ENCODE measurements at regions not wholly inside any gene's neighbourhood (a gene's known extent, or its start where the extent isn't known, plus 50 kb on each side); places are given as distances from the start of the nearest gene placed in this dataset.
A peak's percentile ranks its signal among the peaks of the same experiment; 100 is the strongest.
"Not testable (repeated sequence)": the region's sequence is repeated elsewhere in the genome, so short reads cannot be mapped to it uniquely, and the experiment has no call there.

DNA sequence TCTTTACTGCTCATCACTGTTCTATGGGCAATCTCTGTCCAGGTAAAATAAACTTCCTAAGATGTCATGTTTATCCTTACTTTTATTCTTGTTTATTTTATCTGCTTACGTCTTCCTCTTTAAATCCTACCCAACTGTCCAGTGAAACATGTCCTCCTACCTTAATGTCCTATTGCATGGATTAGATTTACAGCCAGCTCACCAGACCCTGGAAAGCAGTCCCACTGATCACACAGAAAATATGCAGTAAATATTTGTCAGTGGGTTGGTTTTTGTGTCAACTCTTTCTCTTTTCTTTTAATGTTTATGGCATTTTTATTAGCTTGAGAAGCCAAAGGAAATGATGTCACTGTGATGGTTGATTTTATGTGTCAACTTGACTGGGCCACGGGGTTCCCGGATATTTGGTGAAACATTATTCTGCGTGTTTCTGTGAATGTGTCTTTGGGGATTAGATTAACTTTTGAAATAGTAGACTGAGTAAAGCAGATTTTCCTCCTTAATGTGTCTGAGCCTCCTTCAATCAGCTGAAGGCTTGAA is 258.3 kb downstream of the SRGAP2C start:
- no peak for DNase-seq (ENCODE audit: low read depth in 2 of 2)

DNA sequence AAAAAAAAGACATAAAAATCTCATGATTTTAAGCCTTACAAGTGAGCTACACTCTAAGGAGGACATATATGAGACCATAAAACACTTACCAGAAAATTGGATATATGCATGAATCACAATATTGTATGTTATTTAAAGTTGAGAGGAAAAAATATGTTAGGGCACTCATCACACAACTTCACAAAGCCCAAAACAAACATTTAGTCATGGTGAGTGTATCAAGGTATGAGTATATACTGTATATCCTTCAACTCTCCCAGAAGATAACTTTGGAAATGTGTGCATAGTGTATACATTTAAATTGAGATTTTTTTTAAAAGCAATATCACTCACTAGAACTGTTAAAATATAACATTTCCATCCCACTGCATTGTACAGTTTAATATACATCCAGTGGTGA is 259.3 kb downstream of the SRGAP2C start:
- DNase-seq (ENCODE audit: low read depth in 2 of 2) = no peak

DNA sequence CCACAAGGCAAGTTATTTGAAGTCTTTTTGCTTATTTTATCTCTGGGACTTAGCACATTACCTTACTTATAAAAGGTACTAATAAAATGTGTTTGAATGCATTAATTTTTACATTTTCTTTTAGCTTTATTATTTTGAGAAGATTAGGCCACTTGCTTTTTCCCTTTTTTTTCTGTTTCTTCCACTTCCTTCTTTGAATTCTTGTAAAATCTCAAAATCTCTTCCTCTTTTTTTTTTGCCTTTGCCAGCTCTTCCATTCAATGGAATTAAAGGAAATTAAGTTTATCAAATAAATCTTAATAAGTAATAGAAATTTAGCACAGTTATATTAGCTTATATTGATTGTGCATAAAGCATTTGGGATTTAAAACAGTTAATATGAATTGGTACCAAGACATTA is 260.9 kb downstream of the SRGAP2C start:
- no peak for DNase-seq (ENCODE audit: low read depth in 2 of 2)

DNA sequence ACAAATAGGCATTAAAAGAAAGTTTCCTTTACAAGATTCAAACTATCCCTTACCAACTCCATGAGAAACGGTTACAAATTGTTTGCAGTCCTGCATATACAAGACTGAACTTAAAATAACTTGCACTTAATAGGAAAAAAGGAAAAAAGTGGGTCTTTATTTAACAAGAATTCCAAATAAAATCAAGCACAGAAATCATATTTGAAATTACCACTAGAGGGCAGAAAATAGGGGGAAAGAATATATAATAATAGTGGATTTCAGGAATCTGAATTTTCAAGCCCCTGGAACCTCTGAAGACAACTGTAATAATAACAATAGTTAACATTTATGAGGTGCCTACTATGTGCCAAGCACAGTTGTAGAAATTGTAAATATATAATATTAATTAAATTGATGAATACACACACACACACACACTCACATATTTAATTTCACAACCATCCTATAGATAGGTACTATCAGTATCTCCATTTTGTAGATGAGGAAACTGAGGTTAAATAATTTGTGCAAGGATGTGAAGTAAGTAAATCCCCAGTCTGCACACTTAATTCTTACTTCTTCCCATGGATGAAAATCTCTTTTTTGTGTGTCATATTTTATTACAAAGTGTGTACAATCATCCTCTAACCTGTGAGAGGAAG is 262.6 kb downstream of the SRGAP2C start:
- DNase-seq (ENCODE audit: low read depth in 2 of 2) = not testable (repeated sequence)

DNA sequence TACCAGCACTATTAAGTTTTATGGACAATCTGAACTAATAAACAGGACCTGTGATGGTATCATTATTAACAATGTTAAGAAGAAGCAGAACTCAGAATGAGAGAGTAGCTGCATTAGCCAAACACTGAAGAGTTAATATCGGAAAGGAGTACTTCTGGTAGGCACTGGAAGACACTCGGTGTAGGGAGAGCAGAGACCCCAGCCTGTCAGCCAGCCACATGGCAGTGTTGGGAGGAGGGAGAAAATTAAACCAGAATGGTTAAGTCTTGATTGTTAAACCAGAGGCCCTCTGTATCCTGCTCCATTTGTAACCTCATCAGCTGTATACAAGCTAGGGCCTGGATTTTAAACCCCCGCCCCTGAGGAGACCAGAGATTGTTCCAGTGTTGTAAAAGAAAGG is 263.3 kb downstream of the SRGAP2C start:
- DNase-seq (ENCODE audit: low read depth in 2 of 2) = not testable (repeated sequence)

DNA sequence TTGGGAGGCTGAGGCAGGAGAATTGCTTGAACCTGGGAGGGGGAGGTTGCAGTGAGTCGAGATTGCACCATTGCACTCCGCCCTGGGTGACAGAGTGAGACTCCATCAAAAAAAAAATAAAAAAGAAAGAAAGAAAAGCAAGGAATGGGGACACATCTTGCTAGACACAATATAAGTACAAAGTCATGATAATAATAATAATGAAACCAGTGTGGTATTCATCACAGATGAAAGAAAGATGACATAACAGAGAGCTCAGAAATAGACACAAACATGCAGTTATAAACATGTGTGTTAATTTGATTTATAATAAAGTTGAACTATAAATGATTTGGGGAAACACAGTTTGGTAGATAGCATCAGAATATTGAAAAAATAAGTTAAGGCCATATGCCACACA is 264.1 kb downstream of the SRGAP2C start:
- no peak for DNase-seq (ENCODE audit: low read depth in 2 of 2)

DNA sequence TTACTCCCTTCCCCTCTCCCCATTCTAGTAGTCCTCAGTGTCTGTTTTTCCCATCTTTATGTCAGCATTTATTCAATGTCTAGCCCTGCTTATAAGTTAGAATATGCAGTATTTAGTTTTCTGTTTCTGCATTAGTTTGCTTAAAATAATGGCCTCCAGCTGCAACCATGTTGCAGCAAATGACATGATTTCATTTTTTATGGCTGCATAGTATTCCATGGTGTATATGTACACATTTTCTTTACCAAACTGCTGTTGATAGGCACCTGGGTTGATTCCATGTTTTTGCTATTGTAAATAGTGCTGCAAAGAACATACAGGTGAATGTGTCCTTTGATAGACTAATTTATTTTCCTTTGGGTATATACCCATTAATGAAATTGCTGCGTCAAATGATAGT is 267.7 kb downstream of the SRGAP2C start:
- no peak for DNase-seq (ENCODE audit: low read depth in 2 of 2)

DNA sequence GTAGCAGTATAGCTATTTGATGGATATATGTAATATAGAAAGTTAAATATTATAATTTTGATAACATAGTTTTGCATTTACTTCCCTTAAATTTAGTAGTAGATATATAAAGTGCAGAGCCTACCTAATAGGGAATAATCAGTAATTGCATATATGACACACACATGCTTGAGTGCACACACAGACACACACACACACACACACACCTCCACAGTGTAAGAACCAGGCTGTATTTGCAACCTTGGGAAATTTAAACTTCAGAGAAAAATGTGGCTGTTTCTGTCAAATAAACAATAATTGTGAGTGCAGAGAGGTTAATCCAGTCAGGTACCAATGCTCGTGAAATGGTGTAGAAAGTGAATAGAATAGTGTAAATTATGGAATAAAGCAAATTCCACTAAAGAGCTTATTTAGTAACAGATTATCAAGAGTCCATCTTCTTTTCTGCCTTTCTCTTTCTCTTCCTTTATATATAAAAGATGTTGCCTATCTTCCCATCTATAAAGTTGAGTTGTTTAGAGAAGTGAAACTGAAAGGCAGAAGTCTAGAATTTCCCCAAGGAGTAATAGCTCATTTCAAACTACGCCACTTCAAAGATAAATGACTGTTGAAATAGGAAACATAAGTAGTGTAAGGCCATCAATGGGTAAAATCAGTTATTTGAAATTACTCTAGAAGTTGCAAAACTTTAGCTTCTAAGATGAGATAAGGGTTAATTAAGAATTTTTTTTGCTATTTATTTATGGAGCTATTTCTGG is 273.7 kb downstream of the SRGAP2C start:
- DNase-seq (ENCODE audit: low read depth in 2 of 2) = no peak

DNA sequence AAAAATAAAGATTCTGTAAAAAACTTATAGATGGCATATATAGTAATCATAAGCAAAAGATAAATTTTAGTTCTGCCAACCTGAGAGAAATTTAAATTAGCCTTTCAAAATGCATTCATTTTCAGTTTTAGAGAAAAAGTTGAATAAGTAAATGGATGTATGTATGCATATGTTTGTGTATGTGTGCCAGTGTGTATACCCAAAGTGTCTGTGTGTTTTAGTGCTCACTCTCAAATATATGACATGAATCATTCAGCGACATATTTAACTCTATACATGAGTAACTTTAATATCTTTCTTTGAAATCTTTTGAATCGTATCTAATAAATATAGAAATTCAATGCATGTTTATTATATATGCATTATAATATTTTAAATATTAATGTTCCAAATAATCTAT is 274.5 kb downstream of the SRGAP2C start:
- DNase-seq (ENCODE audit: low read depth in 2 of 2) = no peak

DNA sequence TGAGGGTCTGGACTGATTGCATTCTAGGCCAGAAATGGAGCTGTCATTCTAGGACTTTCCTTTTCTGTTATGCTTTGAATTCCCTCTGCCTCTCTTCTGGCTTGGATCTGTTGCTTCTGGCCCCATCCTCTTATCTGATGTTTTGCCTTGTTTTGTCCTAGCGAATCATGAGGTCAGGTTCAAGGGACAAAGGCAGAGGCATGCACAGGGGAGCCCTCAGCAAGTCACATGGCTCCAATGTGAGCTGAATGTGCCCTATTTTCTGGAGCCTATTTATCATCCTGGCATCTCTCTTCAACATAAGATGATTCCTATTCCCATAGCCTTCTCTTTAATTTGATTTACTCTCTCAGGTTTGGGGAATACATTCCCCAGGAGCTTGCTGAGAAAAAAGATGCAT is 284.6 kb downstream of the SRGAP2C start:
- DNase-seq (ENCODE audit: low read depth in 2 of 2) = not testable (repeated sequence)

DNA sequence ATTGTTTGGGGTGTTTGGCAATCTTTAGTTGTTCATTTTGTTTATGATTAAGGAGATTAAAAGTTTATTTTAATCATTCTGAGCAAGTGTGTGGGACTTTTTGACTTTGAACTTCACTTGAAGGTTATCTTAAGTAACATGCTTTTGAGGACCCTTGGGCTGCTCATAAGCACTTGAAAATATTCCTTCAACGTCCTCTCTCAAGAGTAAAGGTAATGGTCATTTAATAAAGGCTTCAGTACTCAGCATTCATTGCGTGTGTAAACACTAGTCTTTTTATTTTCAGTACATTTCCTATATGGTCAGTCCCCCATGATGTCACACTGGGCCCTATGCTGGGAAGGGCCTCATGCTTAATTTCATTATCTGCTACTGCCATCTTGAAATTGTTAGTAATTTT is 285.6 kb downstream of the SRGAP2C start:
- DNase-seq (ENCODE audit: low read depth in 2 of 2) = not testable (repeated sequence)

DNA sequence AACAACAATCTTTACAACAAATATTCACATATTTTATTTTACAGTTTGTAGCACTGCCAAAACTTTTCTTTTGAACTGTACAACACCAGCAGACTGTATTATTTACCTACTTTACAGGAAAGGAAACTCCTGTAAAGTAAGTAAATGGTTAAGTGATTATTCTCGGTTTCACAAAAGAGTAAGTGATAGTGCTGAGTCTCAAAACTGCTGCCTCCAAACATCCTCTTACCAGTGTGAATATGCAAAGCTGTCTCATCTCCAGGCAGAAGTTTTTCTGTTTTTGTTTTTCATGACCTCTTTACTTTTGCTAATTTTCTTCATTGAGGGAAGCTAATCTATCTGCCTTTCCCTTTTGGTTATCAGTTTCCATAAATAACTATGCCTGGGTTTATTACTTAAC is 286.7 kb downstream of the SRGAP2C start:
- DNase-seq (ENCODE audit: low read depth in 2 of 2) = no peak

DNA sequence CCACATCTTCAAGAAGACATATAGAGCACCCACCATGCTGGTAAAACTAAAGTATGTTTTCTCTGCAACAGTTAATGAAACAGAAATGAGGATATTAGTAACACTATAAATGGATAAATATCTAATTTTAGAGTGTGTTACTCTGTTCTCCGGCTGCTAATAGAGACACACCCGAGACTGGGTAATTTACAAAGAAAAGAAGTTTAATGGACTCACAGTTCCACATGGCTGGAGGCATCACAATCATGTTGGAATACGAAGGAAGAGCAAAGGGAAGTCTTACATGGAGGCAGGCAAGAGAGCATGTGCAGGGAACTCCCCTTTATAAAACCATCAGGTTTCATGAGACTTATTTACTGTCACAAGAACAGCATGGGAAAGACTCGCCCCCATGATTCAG is 287.2 kb downstream of the SRGAP2C start:
- no peak for DNase-seq (ENCODE audit: low read depth in 2 of 2)

DNA sequence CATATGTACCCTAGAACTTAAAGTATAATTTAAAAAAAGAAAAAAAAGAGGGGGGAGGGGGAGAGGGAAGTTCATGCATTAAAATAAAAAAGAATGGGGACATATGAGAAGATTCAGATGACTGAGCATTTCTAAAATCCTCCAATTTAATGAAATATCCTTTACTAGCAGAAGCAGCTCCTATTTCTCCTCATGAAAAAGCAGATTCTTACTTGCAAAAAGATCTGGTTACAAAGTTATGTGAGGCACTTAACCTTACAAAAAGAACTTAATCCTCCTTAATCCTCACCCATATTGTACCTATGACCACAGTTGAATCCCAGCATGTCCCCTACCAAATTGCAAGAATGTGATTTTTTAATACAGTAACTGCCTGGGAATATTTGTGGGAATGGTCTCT is 298.5 kb downstream of the SRGAP2C start:
- DNase-seq (ENCODE audit: low read depth in 2 of 2) = no peak

DNA sequence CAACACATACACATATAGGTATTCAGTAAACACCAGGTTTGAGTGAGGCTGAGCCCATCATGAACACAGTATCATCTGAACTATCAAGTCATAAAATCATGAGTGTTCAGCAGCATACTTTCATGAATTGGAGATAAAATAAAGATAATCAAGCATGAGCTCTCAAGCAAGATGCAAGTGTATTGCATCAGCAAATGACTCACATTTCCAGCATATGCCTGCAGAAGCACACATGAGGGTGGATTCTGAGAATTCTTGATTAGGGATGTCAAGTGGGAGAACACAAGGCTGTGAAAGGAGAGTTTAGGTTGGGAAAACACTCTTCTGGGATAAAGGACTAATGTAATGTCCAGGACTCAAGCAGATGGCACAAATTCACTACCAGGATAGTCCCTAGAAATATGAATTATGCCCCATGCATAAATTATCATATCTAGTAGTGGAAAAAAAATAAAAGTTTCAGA is 299.2 kb downstream of the SRGAP2C start:
- DNase-seq (ENCODE audit: low read depth in 2 of 2) = no peak

DNA sequence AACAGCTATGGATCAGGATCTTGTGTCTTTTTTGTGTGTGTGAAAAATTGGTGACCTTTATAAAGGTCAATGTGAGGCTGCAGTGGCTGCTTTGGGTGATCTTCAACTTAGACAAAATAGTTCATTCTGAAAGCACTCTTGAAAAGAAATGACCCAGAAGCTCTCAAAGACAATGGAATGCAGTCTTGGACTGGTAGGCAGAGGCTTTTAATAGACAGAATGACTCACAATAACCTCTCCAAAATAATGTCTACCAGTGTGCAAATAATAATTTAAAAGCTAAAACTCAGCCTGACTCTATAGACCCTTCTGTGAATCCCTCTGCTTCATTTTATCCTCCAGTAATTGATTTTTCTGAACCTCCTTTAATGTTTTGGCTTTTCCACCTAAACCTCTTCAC is 310.0 kb downstream of the SRGAP2C start:
- DNase-seq (ENCODE audit: low read depth in 2 of 2) = not testable (repeated sequence)

DNA sequence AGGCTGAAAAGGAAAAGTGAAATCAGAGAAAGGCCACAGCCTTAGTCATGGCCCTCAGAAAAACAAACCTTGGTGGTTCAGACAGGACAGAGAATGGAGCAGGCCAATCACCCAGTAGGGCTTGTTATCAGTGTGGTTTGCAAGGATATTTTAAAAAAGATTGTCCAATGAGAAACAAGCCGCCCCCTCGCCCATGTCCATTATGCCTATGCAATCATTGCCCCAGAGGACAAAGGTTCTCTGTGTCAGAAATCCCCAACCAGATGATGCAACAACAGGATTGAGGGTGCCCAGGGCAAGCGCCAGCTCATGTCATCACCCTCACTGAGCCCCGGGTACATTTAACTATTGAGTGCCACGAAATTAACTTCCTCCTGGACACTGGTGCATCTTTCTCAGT is 326.7 kb downstream of the SRGAP2C start:
- not testable (repeated sequence) for DNase-seq (ENCODE audit: low read depth in 2 of 2)

DNA sequence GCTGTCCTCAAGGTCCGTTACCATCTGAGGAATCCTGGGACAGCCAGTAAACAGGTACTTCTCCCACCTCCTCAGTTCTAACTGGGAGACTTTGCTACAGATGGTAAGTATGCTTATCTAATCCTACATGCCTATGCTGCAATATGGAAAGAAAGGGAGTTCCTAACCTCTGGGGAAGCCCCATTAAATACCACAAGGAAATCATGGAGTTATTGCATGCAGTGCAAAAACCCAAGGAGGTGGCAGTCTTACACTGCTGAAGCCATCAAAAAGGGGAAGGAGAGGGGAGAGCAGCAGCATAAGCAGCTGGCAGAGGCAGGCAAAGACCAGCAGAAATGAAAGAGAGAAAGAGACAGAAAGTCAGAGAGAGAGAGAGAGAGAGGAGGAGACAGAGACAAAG is 327.1 kb downstream of the SRGAP2C start:
- DNase-seq (ENCODE audit: low read depth in 2 of 2) = not testable (repeated sequence)

DNA sequence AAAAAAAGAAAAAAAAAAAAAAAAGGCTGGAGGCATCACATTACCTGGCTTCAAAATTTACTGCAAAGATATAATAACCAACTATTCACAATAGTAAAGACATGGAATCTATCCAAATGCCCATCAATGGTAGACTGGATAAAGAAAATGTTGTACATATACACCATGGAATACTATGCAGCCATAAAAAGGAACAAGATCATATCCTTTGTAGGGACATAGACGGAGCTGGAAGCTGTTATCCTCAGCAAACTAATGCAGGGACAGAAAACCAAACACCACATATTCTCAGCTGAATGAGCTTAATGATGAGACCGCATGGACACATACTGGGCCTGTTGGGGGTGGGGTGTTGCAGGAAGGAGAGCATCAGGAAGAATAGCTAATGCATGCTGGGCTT is 330.5 kb downstream of the SRGAP2C start:
- no peak for DNase-seq (ENCODE audit: low read depth in 2 of 2)

DNA sequence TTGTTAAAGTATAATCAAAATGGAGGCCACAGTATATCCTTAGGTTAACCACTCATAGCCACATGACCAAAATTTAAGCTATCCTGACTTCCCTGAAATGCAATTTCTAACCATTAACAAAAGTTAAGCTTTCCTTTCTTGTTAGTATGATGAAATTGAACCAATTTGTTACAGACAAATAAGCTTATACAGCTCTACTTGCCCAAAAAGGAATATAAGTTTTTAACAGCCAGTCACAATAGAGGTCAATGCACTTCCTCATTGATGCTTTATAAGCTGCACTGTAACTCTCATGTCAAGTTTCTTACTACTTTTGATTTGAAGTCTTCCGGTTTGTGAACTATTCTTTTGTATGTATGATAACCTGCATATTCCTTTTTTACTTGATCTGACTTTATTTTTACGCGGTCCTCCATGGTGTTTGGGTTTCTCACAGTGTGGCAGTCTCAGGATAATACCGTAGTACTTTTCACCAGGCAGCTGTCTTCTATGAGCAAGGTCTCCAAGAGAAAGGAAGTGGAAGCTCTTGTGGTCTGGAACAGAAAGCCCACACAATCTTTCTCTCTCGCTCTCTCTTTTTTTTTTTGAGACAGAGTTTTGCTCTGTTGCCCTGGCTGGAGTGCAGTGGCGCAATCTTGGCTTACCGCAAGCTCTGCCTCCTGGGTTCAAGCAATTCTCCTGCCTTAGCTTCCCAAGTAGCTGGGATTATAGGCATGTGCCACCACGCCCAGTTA is 331.6 kb downstream of the SRGAP2C start:
- peak in 1 of 2 donors; percentile 14 for DNase-seq (ENCODE audit: low read depth in 2 of 2)

DNA sequence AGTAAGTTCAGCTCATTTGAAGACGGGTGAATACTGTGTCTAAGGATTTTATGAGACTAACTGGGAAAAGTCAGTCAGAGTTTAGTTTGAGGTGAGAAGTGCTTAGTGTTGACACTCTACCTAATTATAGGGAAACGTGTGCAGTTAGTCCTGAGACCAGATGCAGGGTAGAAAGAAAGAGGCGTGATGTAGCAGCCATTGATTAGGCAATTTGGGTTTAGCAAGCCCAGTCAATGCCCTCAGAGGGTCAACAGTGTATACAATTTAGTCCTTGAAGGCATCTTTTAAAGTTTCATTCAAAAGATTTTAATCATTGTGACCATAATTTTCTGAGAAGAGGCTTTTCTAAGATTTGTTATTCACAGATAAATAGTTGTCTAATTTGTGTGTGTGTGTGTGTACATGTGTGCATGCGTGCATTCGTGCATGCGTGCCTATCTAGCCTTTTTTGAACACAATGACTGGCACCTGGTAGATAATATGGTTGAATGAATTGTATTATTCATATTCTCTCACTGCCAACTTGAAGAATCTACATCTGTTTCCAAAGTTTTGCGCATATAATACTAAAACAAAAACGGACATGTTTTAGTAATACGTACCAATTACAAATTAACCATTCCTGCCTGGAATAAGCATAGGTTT is 332.9 kb downstream of the SRGAP2C start:
- DNase-seq (ENCODE audit: low read depth in 2 of 2) = no peak

DNA sequence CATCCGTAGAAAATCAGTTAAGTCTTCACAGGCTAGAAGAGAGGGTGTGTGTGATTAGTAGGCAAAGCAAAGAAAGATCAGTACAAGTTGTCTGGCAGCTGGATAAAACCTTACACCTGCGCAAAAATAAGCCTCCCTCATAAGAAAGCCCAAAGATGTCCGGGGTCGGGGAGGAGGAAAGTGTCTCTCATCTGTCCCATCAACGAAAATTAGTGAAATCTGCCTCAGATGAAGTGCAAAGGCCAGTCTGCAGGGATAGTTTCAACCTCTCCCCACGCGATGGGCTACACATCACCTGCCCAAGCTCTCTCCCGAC is 333.9 kb downstream of the SRGAP2C start:
- DNase-seq (ENCODE audit: low read depth in 2 of 2) = no peak

Measured in activated CD4-positive, alpha-beta T cell treated with anti-CD3 and anti-CD28 coated beads for 24 hours (primary cell).